SU-DHL-6 (cell line): ENCODE measurements at regions not wholly inside any gene's neighbourhood (a gene's known extent, or its start where the extent isn't known, plus 50 kb on each side); places are given as distances from the start of the nearest gene placed in this dataset.

ENCODE experiments used
- CTCF ChIP-seq: fragments of 200-600 bp; sonication (generic); IDR thresholded peaks from one replicate; pipeline ENCODE4 v1.5.1; 2017; ENCODE audit warnings: antibody characterized with exemption, mild to moderate bottlenecking, low read length, moderate library complexity; ENCODE audit not compliant: insufficient read depth, poor library complexity, severe bottlenecking
- EZH2phosphoT487 ChIP-seq: fragments of 200-600 bp; sonication (generic), shearing (Covaris generic); conservative IDR thresholded peaks from 2 replicates; pipeline ENCODE4 v1.6.1; 2018; ENCODE audit warnings: mild to moderate bottlenecking, antibody characterized with exemption, low read length, moderate library complexity, mixed read lengths

DNA sequence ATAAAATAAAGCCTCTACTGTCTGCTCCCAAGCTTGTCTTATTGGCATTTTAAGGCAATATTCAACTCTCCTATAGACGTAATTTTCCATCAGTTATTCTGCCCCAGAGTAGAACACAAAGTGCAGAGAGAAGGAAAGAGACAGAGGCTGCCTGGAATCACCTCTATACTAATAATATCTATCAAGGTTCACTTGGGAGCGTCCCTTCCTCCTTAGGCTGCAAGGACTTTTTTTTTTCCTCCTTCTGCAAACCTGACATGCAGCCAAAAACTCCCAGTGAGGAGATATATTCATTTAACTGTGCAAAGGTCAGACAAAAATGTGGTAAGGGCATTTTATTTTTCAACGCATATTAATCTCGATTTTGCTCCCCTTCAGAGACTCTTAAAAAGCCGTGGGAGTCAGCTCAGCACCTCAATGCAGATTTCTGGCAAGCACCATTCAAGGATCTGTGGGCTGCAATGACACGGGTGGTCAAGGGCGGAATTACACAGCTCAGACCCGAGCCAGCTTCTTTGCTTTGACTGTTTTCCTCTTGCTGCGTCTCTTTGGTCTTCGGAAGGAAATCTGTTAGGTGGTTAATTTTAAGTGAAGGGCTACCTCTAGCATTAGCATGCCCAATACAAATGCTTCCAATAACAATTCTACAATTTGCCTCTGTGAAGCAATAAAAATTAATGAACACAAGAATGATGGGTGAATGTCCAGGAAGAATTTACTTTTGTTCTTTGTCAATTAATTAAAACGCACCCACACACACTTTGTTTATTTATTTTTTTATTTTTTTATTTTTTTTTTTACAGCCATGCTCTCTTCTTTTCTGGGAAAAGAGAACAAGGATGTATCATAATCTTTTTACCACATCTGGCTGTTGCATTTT is 587.7 kb upstream of the GRAMD2B start:
- TF ChIP-seq CTCF = peak; percentile 14
- no peak for TF ChIP-seq EZH2phosphoT487
